LoVo (cell line): ENCODE measurements at regions not wholly inside any gene's neighbourhood (a gene's known extent, or its start where the extent isn't known, plus 50 kb on each side); places are given as distances from the start of the nearest gene placed in this dataset.
A peak's percentile ranks its signal among the peaks of the same experiment; 100 is the strongest.
"Not testable (repeated sequence)": the region's sequence is repeated elsewhere in the genome, so short reads cannot be mapped to it uniquely, and the experiment has no call there.

Experiments
- DNase-seq: peaks from one replicate; pipeline ENCODE4 v3.0.0-alpha.2; 2016; ENCODE audit warnings: low spot score

DNA sequence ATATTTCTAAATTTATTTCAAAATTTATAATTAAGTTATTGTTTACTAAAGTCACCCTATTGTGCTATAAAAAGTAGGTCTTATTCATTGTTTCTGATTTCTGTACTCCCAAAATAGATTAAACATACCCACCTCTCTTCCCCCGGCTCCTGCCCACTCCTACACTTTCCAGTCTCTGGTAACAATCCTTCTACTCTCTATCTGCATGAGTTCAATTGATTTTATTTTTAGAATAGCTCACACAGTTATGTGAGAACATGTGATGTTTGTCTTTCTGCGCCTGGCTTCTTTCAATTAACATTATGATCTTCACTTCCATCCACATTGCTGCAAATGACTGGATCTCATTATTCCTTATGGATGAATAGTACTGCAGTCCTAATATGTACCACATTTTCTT lies 269.3 kb downstream of the ACTRT1 start:
- no peak for DNase-seq

DNA sequence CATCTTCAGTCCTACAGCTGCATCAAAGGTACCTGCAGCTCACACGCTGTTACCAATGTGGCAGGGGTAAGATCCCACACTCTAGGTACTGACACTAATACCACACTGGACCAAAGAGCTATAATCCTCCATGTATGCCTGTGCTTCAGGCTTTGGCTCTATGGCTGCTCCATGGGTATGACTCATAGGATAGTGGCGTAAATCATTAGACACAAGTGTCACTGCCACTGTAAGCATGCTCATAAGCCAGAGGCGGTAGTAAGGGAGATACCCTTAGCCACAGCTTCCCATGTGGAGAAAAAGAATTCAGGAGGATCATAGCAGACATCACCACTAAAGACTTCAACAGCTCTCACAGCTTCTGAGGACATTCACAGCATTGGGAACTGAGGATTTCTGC lies 287.5 kb downstream of the ACTRT1 start:
- DNase-seq, result no peak

DNA sequence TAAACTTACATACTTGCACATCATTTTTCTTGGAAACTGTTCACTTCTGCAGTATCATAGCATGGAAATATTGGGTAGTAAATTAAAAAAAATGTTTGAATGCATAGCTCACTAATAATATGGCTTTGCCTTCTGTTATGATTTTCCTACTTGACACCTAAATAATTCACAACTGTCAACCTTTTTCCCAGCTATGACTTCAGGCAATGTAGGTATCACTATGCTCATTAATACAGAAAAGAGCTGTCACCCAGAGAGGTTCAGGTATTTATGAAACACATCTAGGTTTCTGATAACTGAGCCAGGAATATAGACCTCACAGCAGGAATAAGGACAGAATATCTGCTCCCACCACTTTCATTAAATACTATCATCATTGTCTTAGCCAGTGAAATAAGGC lies 289.5 kb downstream of the ACTRT1 start:
- no peak for DNase-seq

DNA sequence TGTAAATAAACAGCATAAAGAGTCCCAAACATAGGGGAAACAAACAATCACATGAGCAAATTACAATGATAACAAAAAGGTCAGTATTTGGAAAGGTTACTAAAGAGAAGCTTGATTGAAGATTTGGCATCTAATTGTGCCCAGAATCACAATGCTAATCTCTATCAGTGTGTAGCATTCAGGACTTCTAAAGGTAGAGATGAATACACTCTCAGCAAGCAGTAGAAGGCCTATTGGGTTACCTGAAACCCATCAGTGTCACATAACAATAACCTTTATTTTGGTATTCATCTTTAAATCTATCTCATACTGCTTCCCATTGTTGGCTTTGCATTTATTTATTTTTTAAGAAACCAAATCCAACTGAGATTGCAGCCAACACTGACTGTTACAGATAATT lies 319.5 kb downstream of the ACTRT1 start:
- DNase-seq, result no peak

DNA sequence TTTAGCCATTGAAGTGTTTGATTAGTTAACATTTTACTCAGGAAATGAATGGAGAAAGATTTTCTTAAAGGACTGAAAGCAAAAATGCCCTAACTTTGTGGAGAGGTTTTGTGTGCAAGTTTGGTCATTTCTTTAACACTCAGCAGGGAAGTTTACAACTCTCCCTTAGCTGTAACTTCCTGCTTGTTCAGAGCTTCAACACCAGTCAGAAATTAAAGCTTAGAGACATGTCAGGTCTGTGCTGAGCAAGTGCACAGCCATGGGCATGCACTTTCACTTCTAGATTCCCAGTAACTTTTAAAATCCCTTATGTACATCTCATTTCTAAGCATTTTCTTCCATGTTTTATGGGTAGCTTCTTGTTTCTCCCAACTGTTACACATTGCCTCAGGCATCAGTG lies 326.0 kb downstream of the ACTRT1 start:
- DNase-seq, result no peak

DNA sequence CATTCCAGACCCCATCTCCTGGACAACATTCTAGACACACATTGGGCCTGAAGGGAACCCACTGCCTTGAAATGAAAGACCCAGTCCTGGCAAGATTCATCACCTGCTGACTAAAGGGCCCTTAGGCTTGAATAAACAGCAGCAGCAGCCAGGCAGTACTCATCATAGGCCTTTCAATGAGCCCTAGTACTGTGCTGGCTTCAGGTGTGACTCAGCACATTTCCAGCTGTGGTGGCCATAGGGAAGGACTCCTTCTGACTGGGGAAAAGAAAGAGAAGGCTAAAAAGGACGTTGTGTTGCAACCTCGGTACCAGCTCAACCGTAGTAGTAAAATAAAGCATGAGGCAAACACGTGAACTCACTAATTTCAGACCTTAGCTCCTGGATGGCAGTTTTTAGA lies 344.0 kb downstream of the ACTRT1 start:
- peak; percentile 6 for DNase-seq

DNA sequence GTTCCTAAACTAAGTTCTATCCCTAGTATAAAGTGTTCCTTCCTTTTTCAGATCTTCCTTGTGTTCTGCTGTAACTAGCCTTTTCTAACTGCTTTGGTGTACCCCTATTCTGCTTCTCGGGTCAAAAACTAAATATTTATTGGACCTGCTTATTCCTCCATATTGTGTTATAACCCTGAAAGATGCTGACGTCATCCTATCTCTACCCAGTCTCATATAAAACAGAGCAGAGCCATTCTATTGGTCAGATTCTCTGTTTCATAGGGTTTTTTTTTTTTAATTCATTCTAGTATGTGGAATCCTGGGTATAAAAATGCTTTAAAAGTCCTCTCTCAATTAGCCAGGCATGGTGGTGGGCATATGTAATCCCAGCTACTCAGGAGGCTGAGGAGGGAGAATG lies 349.7 kb downstream of the ACTRT1 start:
- DNase-seq, result no peak

DNA sequence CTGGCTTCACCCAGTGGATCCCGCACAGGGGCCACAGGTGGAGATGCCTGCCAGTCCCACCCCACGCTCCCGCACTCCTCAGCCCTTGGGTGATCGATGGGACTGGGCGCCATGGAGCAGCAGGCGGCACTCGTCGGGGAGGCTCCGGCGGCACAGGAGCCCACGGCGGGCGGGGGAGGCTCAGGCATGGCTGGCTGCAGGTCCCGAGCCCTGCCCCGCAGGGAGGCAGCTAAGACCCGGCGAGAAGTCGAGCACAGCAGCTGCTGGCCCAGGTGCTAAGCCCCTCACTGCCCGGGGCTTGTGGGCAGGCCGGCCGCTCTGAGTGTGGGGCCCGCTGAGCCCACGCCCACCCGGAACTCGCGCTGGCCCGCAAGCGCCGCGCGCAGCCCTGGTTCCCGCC lies 389.3 kb downstream of the ACTRT1 start:
- not testable (repeated sequence) for DNase-seq

DNA sequence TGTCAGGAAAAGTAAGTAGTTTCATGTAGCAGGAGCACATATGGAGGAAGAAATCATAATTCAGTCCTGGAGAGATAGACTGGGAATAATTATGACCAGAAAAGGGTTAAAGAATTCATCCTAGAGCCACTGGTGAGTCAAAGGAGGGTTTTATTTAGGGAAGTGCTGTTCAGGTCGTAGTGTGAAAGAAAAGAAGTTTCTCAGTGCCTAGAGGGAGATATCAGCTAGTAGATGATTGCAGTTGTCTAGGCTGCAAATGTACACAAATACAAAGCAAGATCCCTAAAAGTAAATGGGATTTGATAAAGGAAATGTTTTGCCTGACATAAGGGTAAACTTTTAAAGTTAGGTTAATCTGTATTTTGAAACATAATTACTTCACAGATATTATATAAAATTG lies 403.2 kb downstream of the ACTRT1 start:
- no peak for DNase-seq

DNA sequence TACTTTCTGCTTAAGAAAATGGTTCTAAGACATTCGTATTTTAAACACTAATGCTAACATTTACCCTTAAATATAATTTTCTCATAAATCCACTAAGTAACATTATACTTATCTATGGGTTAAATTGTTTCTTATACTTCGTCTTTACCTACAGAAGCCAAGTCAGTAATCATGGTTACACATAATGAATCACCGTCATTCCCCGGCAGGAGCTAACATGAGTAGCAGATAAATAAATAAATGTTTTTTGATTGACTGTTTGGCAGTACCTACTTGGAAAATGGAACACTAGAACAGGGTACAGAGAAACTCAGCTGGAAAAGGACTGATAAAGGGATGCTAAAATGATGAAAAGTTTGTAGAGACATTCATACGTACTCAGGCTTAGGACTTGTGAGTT lies 430.4 kb downstream of the ACTRT1 start:
- no peak for DNase-seq

DNA sequence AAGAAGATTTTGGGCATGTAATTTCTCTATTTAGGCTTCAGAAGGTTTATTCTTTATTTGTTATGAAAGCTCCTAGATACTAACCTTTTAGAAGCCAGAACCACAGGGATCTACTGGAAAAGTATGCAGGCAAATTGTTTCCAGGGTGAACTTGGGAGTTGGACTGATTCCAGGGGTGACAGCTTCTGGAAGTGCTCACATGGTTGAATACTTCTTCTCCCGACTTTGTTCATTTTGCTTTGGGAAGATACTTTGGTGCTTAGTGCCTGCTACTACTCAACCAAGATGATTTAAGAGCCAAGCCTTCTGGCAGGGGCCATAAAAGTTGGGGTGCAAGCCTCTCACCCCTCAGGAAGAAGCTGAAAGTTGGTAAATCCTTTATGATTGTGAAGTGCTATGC lies 445.6 kb downstream of the ACTRT1 start:
- no peak for DNase-seq

DNA sequence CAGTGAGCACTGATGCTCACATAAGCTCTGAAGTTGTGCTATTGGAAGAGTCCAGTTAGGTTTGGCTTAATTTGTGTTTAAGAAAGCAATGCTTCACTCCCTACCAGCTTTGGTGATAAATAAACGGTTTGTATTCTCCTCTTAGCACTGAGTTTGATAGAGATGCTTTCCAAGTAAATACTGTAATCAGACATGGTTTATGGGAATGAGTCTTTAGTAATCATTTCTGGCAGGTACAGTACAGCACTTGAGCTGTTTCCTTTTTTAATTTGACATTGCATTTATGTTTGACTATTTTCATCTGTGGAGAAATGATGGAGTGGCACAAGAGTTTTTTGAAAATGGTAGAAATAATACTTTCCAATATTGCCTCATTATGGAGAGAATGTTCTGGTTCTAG lies 455.3 kb downstream of the ACTRT1 start:
- DNase-seq, result no peak

DNA sequence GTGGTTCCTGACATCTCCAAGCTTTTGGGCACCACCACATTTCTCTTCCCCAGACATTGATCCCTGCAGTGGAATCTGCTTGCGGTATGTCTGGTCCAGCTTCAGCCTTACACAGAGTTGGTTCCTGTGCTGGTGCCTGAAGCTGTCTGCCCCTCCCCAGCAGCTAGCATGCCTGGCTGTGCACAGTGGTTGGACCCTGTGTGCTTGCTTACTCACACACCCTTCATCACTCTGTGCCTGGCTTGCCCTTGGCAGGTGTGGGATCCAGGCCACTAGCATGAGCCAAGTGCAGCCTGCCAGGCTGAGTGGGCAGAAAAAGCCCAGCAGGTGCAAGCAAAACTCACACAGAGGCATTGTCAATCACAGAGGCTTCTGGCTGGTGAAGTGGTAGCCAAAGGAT lies 473.8 kb downstream of the ACTRT1 start:
- DNase-seq, result no peak

DNA sequence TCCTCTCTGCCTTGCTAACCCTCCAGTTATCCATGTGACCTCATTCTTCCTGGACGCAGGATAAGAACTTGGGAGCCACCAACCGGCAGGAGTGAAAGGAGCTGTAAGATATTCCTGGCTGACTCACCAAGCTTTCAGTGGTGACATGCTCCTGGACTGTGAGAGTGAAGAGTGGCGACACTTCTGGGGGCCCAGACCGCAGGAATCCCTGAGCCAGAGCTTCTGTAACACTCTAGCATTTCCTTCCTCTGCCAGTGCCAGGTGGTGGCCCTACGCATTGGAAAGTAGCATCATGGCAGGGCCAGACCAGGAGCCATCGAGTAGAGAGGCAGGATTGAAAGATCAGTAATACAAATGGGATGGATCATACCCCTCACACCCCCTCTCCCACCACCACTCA lies 474.3 kb downstream of the ACTRT1 start:
- no peak for DNase-seq

DNA sequence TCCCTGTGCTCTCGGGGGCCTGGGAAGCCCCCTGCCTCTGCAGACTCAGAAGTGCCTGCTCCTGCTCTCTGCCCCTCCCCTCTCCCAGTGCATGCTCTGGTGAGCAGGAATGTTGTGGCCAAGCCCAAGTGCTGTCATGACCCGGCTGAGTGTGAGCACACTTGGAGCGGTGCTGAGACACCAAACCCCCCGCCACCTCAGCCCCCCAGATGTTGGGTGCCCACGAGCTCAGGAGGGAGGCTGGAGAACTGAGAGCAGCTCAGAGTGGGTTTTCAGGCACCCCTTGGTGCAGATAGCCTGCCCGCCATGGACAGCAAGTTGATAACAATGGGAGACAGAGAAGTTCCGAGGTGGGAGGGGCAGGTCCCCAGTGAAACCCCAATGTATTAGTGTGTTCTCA lies 477.4 kb downstream of the ACTRT1 start:
- no peak for DNase-seq

DNA sequence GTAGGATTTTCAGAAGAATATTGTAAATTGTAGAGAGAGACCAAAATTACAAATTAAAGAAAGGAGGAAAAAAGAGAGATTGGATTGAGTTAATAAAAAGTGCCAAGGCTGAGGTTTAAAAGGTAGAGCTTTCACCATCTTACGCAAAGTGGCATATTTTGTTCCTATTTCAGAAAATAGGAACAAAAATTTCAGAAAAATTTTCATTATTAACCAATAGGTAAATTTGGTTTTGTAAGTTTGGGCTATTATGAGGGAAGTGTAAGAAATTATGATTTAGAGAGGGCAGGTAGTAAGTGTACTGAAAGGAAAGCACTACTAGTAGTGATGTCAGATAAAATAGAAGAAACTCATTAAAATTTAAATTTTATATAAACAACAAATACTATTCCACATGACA lies 479.7 kb downstream of the ACTRT1 start:
- no peak for DNase-seq

DNA sequence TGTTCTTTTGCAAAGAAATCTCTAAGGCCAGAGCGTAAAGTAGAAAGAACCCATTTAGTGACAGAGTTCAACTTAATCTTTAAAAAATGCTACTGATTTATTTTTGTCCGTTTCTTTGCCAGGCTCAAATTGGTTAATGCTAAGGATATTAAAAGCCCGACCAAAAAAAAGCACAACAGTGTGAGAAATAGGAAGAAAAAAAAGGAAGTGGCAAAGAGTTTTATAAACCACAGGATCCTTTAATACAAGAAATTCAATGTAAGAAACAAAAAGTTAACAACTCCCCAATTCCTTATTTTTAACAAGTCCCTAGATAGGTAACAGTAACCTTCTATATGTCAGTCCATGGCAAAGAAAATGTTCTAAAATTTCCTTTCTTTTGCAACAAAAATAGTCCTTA lies 480.4 kb downstream of the ACTRT1 start:
- DNase-seq, result no peak

DNA sequence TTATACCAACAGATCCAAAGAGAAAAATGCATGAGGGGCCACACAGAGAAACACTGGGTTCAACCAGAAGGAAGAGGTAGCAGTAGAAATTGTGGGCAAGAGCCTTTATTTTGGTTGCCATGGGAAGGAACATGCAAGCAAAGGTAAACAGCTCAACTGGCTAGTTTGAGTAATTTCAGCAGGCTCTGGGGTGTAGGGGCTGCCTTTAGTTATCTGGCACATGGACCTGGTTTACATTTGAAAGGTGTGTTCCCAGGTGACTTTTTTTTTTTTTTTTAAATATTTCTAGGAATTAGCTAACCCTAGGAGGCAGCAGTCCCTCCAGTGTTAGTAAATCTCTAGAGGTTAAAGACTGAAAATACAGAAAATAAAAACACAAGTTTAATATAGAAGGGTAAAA lies 481.9 kb downstream of the ACTRT1 start:
- no peak for DNase-seq

DNA sequence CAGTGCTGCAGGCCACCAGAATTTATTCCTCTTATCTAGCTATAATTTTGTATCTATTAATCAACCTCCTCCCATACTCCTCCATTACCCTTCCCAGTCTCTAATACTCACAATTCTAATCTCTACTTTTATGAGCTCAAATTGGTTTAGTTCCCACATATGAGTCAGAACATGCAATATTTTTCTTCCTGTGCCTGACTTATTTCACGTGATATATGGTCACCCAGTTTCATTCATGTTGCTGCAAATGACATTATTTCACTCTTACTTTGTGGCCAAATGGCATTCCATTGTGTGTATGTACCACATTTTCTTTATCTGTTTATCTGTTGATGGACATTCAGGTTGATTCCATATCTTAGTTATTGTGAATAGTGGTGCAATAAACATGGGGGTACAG lies 483.5 kb downstream of the ACTRT1 start:
- DNase-seq, result no peak

DNA sequence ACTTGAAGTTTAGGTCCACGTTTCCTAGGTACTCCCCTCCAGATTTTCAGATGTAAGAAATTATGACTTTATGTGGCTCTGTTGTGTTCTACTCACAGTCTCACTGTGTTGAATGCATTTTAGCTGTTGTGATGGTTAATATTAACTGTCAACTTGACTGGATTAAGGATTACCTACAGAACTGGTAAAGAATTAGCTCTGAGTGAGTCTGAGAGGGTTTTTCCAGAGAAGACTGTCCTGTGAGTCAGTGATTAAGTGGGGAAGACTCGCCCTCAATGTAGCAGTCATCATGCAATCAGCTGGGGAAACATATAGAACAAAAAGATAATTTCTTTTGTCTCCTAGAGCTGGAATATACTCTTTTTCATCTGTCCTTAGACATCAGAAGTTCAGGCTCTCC lies 493.4 kb downstream of the ACTRT1 start:
- no peak for DNase-seq

DNA sequence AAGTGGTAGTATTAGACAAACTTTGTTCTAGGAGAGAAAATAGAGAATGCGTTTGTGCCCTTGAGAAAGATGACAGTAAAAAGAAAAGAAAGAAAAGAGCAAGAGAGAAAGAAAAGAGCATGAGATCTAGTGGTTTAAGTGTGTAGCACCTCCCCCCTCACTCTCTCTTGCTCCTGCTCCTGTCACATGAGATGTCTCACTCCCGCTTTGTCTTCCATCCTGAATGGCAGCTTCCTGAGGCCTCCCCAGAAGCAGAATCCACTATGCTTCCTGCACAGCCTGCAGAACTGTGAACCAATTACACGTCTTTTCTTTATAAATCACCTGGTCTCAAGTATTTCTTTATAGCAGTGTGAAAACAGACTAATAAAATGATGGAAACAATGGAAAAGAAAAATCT lies 499.6 kb downstream of the ACTRT1 start:
- DNase-seq, result no peak

DNA sequence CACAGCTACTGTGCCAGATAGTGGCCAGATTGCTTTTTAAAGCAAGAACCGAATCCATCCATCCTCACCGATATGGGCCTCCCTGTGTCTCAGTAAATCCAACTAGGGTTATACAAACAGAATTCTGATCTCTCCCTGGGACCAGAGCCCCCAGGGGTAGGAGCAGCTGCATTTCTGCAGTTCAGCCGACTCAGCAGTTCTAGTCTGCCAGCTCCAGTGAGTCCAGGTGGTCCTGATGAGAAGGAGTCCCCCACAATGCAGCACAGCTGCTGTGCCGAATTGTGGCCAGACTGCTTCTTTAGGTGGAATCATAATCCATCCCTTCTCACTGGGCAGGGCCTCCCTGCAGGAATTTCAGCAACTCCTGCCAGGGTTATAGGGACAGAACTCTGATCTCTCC lies 532.9 kb downstream of the ACTRT1 start:
- no peak for DNase-seq

DNA sequence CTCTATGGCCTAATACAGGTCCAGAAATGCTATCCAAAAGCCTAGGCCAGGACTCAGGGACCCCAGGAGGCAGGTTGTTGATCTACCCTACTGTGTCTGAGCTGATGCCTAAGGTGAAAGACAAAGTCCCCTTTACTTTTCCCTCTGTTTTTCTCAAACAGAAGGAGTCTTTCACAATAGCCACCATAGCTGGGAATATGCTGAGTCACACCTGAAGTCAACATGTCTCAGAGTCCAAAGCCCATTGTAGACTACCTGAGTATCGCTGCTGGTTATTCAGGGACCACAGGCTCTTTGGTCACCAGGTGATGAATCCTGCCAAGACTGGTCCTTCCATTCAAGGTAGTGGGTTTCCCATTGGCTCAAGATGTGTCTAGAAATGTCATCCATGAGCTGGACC lies 562.2 kb downstream of the ACTRT1 start:
- no peak for DNase-seq

DNA sequence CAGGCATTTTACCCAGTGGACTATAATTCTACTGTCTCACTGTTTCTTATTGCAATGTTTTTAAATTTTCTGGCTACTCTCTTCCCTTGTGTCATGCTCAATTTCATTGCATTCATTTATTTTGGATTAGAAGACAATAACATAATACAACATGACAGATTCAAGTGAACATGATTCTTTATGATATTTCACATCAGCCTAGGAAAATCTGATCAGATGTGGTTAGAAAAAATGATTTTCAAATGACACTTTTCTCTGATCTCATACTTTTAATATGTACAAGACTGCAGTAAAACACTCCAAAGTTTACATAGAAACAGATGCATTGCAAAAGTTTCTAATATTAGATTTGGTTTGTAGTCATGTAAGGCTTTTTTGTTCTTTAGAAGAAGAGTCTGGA lies 586.0 kb downstream of the ACTRT1 start:
- no peak for DNase-seq

DNA sequence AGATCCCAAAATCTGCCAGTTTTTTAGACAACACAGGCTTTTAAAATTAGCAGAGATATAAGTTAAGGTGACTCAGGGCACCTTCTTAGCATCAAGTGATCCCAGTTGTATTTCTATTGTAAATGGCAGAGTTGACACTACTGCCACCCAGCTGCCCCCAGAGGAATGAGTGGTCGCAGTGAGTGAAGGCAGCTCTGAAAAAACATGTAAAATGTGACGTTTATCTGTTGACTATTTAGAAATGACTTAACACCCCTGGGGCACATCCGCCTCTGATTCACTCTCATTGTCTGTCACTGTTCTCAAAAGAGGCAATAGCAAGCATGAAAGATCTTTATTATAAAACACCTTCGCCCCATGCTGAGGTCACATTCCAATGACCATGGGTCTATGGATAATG lies 592.4 kb downstream of the ACTRT1 start:
- DNase-seq, result no peak

DNA sequence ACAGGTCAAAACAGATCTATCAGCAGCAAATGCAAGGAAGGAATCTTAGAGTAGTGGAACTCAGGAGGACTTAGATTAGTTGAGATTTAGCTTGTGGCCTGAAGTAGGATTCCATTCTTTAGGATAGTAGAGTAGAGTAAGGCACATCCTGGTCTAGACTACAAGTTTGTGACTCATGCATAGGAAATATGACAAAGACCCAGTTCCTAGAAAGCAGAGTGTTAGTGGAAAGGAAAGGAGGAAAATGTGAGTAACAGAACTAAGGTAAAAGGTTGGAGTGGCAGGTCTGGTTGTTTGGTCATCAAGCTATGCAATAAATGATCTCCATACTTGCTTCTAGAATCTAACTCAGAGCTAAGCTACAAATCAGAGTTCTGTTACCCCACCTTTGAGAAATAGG lies 595.0 kb downstream of the ACTRT1 start:
- no peak for DNase-seq
